HG03108 (cell line): ENCODE measurements at regions not wholly inside any gene's neighbourhood (a gene's known extent, or its start where the extent isn't known, plus 50 kb on each side); places are given as distances from the start of the nearest gene placed in this dataset.

Source experiments
- ATAC-seq: cut with Tn5 transposase; IDR thresholded peaks from one replicate; pipeline ENCODE4 v1.9.1; 2021; ENCODE audit warnings: moderate library complexity; ENCODE audit not compliant: unreplicated experiment

DNA sequence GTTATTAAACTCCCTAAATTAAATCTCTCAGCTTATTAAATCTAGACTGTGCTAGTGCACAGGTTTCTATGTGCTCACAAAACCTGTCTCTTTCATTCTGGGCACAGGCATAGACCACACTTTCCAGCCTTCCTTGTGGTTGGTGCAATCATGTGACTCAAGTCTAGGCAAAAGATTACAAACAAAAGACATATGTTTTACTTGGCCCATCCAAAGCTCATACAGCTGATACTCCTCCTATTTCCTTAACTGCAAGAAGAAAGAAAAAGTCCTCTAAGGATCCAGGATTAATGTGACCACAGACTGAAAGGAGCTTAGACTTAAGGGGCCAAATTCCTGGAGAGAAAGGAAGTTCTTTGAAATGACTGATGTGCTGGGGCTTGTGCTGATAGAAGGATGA is 731.3 kb upstream of the RAB6C start:
- ATAC-seq = no peak

DNA sequence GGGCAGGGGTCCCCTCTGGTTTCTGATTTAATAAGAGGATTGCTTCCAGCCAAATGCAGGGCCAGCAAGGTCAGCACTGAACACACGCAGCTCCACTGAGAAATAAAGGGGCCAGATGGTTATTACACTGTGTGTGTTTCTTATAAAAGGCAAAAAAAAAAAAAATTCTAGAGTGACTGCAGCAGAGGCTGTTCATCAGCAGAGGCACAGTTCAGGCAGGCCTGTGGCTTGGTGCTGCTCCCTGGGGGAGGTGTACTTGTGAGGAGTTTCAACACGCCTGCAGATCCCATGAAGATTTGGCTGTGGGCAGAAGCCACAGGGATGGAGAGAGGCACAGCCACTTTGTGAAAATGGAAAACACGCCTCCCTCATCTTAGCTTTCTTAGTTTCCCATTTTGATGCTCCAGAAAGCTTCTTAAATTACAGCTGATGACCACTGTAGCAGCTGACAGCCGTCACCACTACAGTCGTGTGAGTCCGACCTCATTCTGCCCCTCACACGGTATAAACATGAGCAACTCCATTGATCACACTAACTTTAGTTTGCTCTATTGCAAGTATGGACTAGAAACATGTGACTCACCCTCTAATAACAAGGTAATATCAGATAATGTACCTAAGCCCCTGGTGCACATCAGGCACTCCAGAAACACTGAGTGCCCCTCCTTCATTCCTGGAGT is 726.5 kb upstream of the RAB6C start:
- ATAC-seq = no peak

DNA sequence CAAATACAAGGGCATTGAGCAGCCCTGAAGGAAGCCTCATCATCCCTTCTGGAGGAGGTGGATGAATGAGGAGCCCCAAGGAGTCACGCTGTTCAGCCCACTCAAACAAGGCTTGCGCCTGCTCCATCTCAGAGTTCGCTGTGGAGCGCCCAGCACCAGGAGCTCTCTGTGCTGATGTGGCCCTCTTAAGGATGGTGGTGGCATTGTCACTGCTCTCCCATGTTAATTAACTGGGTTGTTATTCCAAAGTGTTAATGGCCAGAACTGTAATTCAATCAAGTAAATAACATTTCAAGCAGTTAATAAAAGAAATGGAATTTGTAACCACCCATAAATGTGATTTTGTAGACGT is 726.0 kb upstream of the RAB6C start:
- no peak for ATAC-seq

DNA sequence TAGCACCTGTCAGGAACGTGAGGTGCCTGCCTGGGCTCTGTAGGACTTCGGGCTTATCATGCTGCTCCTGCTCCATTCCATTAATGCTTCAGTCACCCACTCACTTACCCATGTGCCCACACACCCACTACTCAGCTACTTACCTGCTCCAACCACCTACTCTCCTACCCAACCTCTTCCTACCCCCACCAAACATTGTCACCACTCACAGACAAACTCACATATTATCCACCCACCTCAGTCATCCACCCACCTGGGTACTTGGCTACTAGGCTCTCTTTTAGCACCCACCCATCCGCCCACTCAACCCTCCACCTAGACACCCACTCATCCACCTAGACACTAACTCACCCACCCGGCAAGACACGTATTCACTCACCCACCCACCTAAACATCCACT is 724.7 kb upstream of the RAB6C start:
- no peak for ATAC-seq

DNA sequence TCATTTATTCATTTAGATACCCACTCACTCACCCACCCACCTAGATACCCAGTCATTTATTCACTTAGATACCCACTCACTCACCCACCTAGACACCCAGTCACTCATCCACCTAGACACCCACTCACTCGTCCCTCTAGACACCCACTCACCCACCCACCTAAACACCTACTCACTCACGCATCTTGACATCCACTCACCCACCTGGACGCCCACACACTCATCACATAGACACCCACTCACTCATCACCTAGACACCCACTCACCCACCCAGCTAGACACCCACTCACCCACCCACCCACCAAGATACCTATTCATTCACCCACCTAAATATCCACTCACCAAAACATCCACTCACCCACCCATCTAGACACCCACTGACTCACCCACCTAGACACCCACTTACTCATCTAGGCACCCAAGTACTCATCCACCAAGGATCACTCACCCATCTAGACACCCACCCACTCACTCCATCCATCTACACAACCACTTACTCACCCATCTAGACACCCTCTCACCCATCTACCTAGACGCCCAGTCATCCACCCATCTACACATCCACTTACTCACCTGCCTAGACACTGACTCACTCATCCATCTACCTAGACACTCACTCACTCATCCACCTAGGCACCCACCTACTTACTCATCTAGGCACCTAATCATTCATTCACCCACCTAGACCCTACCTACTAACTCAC is 723.7 kb upstream of the RAB6C start:
- no peak for ATAC-seq

DNA sequence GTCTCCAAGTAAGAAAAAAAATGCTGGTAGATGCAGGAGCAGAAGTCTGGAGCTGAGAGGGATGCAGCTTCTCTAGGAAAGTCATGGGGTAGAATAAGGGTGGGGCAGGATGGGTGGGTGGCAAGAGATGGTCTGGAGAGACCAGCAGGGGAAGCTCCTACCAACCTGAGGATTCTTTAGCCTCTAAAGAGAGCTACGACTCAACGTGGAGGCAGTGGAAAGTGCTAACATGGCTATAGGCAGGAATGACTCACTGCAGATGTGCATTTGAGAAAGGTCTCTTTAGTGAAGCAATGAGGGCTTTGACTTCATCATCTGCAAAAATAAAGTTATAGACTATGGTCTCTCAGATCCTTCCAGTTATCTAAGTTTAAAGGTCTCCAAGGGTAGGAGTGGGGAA is 722.8 kb upstream of the RAB6C start:
- ATAC-seq = no peak

DNA sequence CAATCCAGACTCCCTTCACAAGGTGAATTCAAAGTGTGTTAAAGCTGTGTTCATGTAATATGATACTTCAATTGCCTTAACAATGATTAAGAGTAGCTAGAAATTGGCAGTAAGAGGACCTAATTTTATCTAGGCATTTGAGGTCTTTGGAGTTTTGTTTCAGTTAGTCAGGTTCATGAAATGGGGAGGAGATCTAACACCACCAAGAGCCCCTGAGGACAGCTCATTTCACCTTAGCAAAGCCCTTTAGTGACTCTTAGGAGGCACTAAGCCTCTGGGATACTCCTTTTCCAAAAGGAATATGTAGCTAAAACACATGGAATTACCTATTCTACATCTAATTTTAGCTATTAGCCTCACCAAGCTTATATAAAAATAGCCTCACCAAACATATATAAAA is 716.5 kb upstream of the RAB6C start:
- no peak for ATAC-seq

DNA sequence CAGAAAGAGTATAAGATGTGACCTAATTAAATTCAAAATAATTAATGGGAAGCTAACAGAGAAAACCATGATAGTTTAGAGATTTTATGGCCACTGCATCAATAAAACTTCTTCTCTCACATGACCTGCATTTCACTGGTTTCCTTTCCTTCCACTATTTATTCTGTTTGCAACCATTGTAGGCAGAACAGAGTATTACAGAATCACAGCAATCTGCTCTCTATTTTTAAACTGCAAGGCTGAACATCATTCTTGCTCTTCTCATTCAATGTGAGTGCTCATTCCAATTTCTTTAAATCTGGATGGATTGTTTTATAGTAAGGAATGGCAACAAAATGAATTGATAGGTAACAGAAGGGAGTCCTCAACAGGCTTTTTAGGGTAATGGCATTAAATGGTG is 715.5 kb upstream of the RAB6C start:
- no peak for ATAC-seq

DNA sequence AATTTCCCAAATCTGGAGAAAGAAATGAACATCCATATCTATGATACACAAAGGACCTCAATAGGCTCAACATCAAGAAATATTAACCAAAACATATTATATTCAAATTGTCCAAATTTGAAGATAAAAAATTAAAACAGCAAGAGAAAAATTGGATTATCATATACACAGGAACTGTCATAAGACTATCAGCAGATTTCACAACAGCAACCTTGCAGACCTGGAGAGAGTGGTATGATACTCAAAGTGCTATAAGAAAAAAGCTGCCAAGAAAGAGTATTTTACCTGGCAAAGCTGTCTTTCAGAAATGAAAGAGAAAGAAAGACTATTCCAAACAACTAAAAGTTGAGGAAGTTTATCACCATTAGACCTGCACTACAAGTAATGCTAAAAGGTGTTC is 711.9 kb upstream of the RAB6C start:
- no peak for ATAC-seq

DNA sequence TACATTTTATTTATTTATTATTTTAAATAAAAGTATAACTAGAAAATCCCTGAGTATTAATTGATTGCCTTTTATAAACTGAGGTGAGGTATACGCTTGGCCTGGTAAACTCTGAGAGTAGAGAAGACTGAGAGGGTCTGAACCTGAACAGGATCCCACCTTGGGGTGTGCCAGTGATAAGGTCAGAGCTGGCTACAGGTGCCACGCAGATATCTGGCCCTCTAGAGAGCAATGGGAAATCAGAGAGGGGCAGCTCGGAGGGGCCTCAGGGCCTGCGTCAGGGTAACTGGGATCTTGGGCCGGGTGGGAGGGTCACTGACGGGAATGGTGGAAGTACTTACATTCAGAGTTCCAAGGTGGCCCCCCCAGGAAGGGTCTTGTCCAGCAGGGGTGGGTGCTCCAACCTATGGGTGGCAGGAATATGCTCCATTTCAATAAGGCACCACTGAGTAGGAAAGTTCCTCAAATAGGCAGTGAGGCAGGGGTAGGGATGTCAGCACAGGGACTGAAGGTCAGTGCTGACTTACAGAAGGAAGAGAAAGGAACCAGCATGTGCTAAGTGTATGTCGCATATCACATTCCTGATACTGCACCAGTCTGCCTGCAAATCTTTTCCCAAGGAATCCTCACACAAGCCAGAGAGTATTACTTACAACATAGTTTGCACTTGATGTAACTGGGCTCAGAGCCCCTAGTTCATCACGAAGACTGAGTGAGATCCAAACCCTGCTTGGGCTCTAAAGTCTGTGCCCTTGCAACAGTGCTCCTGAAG is 706.0 kb upstream of the RAB6C start:
- ATAC-seq = no peak

DNA sequence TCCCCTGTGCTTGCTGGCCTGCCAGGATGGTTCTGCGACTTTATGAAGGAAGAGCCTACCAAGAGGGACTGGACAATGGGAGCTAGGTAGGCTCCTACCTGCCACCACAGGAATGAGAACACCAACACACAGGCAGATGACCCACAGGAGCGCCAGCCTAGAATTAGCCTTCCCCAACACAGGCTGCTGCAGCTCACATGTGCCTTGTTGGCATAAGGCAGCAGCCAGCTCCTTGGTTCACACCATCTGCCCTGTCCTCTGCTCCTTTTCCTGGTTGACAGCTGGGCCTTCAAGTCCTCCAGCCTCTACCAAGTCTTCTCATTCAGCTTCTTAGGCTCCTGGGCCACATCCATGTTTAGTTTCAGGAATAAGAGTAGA is 705.4 kb upstream of the RAB6C start:
- no peak for ATAC-seq

DNA sequence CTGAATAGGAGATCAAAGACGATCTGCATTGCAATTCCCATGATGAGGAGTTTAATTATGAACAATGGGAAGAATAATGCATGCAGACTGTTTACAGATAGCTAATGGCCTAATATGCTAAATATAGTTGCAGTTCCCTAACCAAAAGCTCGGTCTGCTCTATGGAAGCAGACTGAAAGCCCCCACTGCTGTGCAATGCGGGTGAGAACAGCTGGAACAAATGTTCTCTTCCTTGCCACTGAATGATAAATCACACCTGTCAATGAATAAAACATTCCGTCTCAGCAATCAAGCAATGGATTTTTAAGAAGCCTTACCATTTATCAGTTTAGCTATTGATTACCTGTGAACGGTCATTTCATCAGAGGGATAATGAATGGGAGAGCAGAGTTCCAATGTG is 704.5 kb upstream of the RAB6C start:
- no peak for ATAC-seq

DNA sequence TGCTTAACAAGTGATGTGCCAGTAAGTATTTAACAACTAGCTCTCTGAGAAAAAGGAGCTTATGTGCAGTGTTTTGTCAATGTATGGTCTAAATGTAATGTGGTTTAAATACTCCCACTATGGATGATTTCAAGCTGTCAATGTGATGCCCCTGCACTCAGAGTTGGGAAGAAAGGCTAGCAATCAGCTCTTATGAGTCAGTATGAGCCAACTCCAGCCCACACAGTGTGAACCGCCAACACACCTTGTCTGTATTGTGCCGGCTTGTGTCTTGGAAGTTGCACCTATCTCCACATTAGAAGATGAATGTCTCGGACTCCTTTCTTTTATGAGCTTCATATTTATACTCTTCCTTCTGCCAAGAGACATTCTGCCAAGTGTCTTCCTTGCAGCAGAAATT is 703.8 kb upstream of the RAB6C start:
- ATAC-seq = no peak

DNA sequence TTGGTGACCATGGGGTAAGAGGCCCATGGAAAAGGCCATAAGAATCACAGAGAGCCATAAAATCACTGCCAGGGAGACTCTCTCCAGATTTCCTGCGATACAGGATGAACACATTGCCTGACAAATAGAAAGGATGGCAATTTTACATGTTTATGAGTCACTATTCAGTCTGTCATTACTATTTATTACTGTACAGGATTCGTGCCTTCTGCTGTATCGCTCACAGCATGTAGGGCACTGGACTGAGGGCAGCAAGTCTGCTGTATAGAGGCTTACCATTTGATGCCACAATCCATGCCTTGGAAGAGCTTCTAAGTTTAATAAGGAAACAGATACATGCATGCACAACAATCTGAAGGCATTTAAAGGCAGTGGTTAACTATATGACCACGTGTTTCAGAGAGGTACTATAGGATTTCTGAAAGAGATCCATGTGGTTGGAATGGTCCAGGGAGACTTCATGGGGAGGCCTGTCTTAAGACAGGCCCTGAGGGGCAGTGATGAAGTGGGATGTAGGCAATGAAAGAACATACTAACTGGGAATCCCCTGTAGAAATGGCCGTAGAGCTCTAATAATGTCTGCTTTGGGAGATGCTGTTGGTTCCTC is 702.4 kb upstream of the RAB6C start:
- no peak for ATAC-seq

DNA sequence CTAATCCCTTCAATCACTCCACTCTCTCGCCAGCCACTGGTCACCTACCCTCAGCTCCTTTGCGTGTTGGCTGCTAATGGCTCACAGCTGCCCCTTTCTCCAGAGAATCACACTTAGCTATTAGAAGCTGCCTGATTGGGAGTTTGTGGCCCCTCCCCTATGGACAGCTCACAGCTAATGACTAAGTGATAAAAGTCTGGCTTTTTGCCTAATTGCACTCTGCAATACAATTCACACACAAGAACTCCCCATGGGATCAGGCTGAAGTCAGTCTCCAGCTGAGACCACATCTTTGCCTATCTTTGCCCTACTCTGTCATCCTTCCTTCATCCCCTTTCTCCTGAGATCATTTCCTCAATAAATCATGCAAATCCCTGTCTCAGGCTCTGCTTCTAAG is 701.9 kb upstream of the RAB6C start:
- no peak for ATAC-seq

DNA sequence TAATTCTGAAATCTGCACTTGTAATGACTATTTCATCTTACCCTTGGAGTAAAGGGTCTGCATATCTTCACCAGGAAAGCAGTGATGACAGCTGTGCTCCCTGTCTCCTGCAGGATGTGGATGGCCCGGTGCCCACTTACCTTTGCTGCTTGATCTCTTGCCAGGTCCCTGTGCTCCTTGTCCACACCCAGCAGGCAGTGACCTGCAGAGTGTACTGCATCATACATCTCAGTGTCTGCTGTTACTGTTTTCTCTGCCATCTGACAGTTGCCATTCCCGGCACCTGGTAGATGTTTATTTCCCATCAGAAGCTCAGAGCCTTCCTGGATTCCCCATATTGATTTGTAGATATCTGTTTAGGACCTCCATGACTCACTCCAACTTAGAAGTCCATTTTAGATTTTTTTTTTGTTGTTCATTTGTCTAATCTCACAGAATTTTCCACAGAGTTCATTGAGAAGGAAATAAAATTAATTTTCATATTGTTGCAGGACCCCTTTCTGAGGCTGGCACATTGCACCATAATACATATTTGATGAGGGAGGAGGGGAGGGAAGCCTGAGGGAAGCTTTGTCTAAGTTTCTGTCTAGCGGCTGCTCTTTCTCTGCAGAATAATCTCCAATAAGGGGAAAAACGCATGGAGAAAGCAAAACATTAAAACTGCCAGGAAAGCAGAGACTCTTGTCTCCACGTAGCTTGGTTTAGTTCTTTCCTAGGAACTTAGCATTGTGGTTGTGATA is 697.5 kb upstream of the RAB6C start:
- ATAC-seq = no peak

DNA sequence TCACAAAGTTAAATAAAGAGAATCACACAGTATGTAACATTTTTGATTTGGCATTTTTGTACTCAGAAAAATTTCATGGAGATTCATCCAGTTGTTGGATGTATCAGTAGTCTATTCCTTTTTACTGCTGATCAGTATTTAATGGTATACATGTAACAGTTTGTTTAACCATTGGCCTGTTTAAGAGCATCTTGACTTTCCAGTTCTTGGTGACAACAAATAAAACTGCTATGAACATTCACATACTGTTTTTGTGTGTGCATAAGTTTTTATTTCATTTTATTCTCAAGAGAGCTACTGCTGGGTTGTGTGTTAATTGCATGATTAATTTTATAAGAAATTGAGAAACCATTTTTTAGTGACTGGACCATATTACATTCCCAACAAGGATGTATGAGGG is 694.5 kb upstream of the RAB6C start:
- ATAC-seq = no peak

DNA sequence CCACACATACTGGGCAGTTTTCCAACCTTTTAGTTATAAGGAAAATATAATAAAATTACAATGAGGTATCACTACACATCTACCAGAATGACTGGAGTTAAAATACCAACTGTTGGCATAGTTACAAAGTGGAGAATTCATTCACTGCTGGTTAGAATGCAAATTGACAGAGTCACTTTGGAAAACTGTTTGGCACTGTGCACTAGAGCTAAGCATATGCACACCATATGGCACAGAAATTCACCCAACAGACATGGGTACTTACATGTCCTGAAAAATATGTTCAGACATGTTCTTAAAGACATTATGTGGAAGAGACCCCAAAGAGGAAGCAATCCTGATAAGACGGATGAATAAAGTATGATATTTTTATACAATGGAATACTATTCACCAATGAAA is 686.1 kb upstream of the RAB6C start:
- ATAC-seq = no peak

DNA sequence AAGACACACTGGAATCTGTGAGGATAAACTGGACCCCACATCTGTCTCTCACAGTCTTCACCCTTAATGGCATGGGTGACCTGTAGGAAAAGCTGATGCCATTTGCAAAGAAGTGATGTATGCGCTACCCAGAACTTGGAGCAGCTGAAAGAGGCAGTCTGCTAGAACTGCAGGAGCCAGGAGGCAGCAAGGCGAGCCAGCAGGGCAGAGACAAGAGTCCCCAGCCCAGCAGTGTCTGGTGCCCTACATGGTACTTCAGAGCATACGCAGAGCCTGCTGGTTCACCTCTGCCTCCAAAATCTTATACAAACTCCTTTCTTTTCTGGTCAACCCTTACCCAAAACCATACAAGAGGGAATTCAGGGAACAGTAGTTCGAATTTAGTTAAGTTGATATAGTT is 683.1 kb upstream of the RAB6C start:
- no peak for ATAC-seq

DNA sequence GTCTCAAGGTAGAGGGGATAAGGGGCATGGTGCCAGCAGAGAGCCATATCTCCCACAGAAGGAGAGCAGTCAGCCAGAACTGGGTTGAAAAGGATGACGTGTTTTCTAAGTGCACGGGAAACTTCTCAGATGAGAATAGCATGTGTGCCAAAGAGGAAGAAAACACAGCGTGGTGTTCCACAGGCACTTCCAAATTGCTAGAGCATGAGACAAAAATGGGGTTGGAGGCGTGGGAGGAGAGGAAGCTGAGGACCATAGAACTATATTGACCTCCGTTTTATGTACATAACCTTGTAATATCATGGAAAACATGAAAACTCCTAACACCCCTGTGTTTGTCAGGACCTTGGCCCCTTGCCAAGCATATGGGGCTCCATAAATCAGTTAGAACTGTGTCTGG is 682.7 kb upstream of the RAB6C start:
- ATAC-seq = no peak

DNA sequence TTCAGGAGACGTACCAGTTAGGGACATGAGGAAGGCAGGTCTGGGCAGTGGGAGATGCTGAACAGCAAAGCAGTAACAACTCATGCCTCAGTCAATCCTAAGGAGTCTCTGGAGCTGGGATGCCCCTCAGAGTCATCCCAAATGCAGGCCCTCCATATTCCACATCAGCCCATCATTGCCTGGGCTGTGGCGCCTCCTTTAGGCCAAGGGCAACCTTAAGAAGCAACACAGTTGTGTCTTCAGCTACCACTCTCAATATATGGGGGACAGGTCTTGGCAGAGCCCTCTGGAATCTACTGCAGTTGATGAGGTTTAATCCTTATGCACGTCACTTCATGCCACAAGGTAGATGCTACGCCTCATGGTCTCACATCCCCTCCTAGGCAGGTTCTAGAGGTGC is 682.0 kb upstream of the RAB6C start:
- no peak for ATAC-seq
